ENCODE measurements at regions not wholly inside any gene's neighbourhood (a gene's known extent, or its start where the extent isn't known, plus 50 kb on each side); places are given as distances from the start of the nearest gene placed in this dataset.

- no peaks in the 10 kb centered on the region for H3K27me3 ChIP-seq (ENCODE audit: low read length)
- no peaks in the 10 kb centered on the region for H4K20me1 ChIP-seq (ENCODE audit: insufficient read depth, low read depth, low read length)
- DNase-seq: no peak
- no peaks in the 10 kb centered on the region for H3K4me1 ChIP-seq (ENCODE audit: low read length)
- no peak overlapping the region for H2AFZ ChIP-seq (ENCODE audit: low read length)
- no peak overlapping the region for H3K27ac ChIP-seq (ENCODE audit: low read length)
- no peak overlapping the region for H3K9ac ChIP-seq (ENCODE audit: low read length)
- H3K9me2 ChIP-seq (replicated peaks; ENCODE audit: insufficient read depth, low read length): no peaks in the 10 kb centered on the region
- H3K4me3 ChIP-seq (ENCODE audit: low read length): no peak overlapping the region
- no peak overlapping the region for H3K4me2 ChIP-seq (ENCODE audit: low read depth, low read length, poor library complexity, severe bottlenecking)
- H3K79me2 ChIP-seq (ENCODE audit: low read length): no peaks in the 10 kb centered on the region
- H3K36me3 ChIP-seq (ENCODE audit: insufficient read depth, low read length): no peaks in the 10 kb centered on the region
- no peaks in the 10 kb centered on the region for H3K9me3 ChIP-seq (ENCODE audit: low read length)
These were observed 133.4 kb downstream of the ATG4C start for GRCh38 chr1:62917314-62917713.

DNA sequence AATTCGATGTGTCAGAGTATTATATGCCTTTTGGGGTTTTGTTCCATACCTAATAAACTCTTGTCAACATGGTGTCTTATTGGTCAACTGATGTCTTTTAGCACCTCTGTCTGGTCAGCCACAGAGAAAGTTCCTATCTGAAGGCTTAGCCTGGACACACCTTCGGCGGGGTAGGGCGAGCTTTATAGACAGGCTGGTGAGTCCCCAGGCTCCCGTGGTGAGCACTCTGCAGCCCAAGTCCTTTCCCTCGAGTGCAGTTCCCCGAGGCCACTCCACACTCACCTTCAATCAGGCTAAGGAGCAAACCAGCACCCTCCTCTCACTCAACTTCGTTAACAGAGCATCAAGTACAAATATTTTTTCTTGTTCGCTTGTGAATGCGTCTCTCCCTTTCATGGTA is 133.9 kb downstream of the ATG4C start:
- no peaks in the 10 kb centered on the region for H3K27me3 ChIP-seq (ENCODE audit: low read length)
- no peaks in the 10 kb centered on the region for H3K9me2 ChIP-seq (replicated peaks; ENCODE audit: insufficient read depth, low read length)
- H3K27ac ChIP-seq (ENCODE audit: low read length): no peak overlapping the region
- H3K9me3 ChIP-seq (ENCODE audit: low read length): no peaks in the 10 kb centered on the region
- DNase-seq: no peak
- H4K20me1 ChIP-seq (ENCODE audit: insufficient read depth, low read depth, low read length): no peaks in the 10 kb centered on the region
- H2AFZ ChIP-seq (ENCODE audit: low read length): no peak overlapping the region
- no peaks in the 10 kb centered on the region for H3K36me3 ChIP-seq (ENCODE audit: insufficient read depth, low read length)
- no peak overlapping the region for H3K4me2 ChIP-seq (ENCODE audit: low read depth, low read length, poor library complexity, severe bottlenecking)
- no peak overlapping the region for H3K9ac ChIP-seq (ENCODE audit: low read length)
- H3K79me2 ChIP-seq (ENCODE audit: low read length): no peaks in the 10 kb centered on the region
- H3K4me1 ChIP-seq (ENCODE audit: low read length): no peaks in the 10 kb centered on the region
- no peak overlapping the region for H3K4me3 ChIP-seq (ENCODE audit: low read length)

GRCh38 chr1:62918700-62919099 is 134.8 kb downstream of the ATG4C start:
- H3K9me3 ChIP-seq (ENCODE audit: low read length): no peaks in the 10 kb centered on the region
- H2AFZ ChIP-seq (ENCODE audit: low read length): no peak overlapping the region
- H3K27ac ChIP-seq (ENCODE audit: low read length): no peak overlapping the region
- no peaks in the 10 kb centered on the region for H3K4me1 ChIP-seq (ENCODE audit: low read length)
- no peaks in the 10 kb centered on the region for H3K79me2 ChIP-seq (ENCODE audit: low read length)
- H3K9ac ChIP-seq (ENCODE audit: low read length): no peak overlapping the region
- H4K20me1 ChIP-seq (ENCODE audit: insufficient read depth, low read depth, low read length): no peaks in the 10 kb centered on the region
- H3K36me3 ChIP-seq (ENCODE audit: insufficient read depth, low read length): no peaks in the 10 kb centered on the region
- no peak for DNase-seq
- no peak overlapping the region for H3K4me3 ChIP-seq (ENCODE audit: low read length)
- H3K27me3 ChIP-seq (ENCODE audit: low read length): no peaks in the 10 kb centered on the region
- H3K9me2 ChIP-seq (replicated peaks; ENCODE audit: insufficient read depth, low read length): no peaks in the 10 kb centered on the region
- H3K4me2 ChIP-seq (ENCODE audit: low read depth, low read length, poor library complexity, severe bottlenecking): no peak overlapping the region

DNA sequence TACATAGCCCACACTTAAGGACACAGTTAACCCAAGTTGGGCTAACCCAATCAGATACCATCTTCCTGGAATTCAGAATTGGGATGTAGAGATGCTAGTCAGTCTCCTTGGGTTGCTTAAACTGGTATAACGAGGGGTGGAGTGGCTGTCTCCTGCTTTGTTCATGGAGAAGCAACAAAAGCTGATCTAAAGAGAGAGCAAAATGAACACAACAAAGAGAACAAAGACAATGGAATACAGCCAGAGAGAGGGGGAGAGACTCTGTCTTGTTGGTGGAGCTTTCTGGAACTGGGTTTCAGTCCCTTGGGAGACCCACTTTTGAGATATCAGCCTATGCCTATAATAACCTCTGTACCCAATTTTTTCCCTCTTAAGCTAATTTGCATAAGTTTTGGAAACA is 138.1 kb downstream of the ATG4C start:
- Histone ChIP-seq H3K4me2 (ENCODE audit: low read depth, low read length, poor library complexity, severe bottlenecking) (no peak overlapping the region), H3K79me2 (ENCODE audit: low read length) (no peaks in the 10 kb centered on the region), H3K9me2 (replicated peaks; ENCODE audit: insufficient read depth, low read length) (no peaks in the 10 kb centered on the region), H3K36me3 (ENCODE audit: insufficient read depth, low read length) (no peaks in the 10 kb centered on the region), H3K9ac (ENCODE audit: low read length) (no peak overlapping the region), H4K20me1 (ENCODE audit: insufficient read depth, low read depth, low read length) (no peaks in the 10 kb centered on the region), H3K27me3 (ENCODE audit: low read length) (no peaks in the 10 kb centered on the region), H3K27ac (ENCODE audit: low read length) (no peak overlapping the region), H2AFZ (ENCODE audit: low read length) (no peak overlapping the region), H3K4me1 (ENCODE audit: low read length) (no peaks in the 10 kb centered on the region), H3K4me3 (ENCODE audit: low read length) (no peak overlapping the region), H3K9me3 (ENCODE audit: low read length) (no peaks in the 10 kb centered on the region)
- DNase-seq: no peak

- no peak overlapping the region for H3K9ac ChIP-seq (ENCODE audit: low read length)
- H3K4me1 ChIP-seq (ENCODE audit: low read length): no peaks in the 10 kb centered on the region
- no peaks in the 10 kb centered on the region for H3K9me3 ChIP-seq (ENCODE audit: low read length)
- no peaks in the 10 kb centered on the region for H3K27me3 ChIP-seq (ENCODE audit: low read length)
- no peak overlapping the region for H2AFZ ChIP-seq (ENCODE audit: low read length)
- no peaks in the 10 kb centered on the region for H3K9me2 ChIP-seq (replicated peaks; ENCODE audit: insufficient read depth, low read length)
- H3K36me3 ChIP-seq (ENCODE audit: insufficient read depth, low read length): no peaks in the 10 kb centered on the region
- no peaks in the 10 kb centered on the region for H3K79me2 ChIP-seq (ENCODE audit: low read length)
- no peak overlapping the region for H3K4me2 ChIP-seq (ENCODE audit: low read depth, low read length, poor library complexity, severe bottlenecking)
- no peak overlapping the region for H3K27ac ChIP-seq (ENCODE audit: low read length)
- no peaks in the 10 kb centered on the region for H4K20me1 ChIP-seq (ENCODE audit: insufficient read depth, low read depth, low read length)
- no peak overlapping the region for H3K4me3 ChIP-seq (ENCODE audit: low read length)
- DNase-seq: no peak
These were observed 141.3 kb downstream of the ATG4C start for GRCh38 chr1:62924983-62925790.

DNA sequence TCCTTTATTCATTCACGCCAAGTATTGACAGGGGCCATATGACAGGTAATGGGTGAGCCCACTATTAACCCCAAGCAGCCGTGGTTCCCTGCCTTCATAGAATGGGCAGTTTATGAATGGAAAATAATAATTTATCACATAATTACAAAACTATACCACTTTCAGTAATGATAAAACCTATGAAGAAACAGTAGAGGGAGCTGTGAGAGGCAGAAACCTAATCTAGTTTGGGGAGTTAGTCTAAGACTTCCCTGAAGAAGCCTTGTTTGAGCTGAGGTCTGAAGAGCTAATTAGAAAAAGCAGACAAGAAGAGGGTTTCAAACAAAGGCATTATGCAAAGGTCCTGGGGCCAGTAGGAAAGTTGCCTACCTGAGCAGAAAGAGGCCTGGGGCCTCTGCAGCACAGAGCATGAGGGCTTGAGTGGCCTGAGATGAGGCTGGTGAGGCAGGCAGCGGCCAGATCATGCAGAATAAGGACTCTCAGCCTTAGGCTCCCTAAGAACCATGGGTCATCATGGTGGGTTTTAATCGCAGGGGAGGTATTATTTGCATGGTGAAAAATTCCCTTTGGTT is 142.8 kb downstream of the ATG4C start:
- Histone ChIP-seq H2AFZ (ENCODE audit: low read length) (no peak overlapping the region), H3K79me2 (ENCODE audit: low read length) (no peaks in the 10 kb centered on the region), H4K20me1 (ENCODE audit: insufficient read depth, low read depth, low read length) (no peaks in the 10 kb centered on the region), H3K9ac (ENCODE audit: low read length) (no peak overlapping the region), H3K27ac (ENCODE audit: low read length) (no peak overlapping the region), H3K4me3 (ENCODE audit: low read length) (no peak overlapping the region), H3K4me2 (ENCODE audit: low read depth, low read length, poor library complexity, severe bottlenecking) (no peak overlapping the region), H3K9me2 (replicated peaks; ENCODE audit: insufficient read depth, low read length) (no peaks in the 10 kb centered on the region), H3K4me1 (ENCODE audit: low read length) (no peaks in the 10 kb centered on the region), H3K36me3 (ENCODE audit: insufficient read depth, low read length) (no peaks in the 10 kb centered on the region), H3K27me3 (ENCODE audit: low read length) (no peaks in the 10 kb centered on the region), H3K9me3 (ENCODE audit: low read length) (no peaks in the 10 kb centered on the region)
- peak; percentile 46 for DNase-seq

DNA sequence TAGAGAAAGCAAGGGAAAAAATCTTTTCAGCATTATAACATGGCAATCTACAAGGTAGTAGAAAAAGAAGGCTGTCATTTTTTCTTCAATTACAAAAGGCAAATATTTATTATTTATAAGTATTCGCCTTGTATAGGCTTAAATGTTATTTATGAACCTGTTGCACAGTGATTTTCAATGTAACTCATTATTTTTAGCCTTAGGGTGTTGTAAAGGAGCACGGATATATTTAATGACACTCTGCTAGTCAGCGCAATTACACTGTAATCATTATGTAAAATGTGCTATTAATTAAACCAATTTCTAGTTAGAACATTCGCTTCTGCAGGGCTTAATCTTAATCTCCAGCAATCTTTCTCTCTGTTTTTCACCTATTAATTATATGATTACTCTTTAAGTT is 145.0 kb downstream of the ATG4C start:
- no peak overlapping the region for H3K27ac ChIP-seq (ENCODE audit: low read length)
- H3K9ac ChIP-seq (ENCODE audit: low read length): no peak overlapping the region
- no peaks in the 10 kb centered on the region for H3K79me2 ChIP-seq (ENCODE audit: low read length)
- H2AFZ ChIP-seq (ENCODE audit: low read length): no peak overlapping the region
- H3K36me3 ChIP-seq (ENCODE audit: insufficient read depth, low read length): no peaks in the 10 kb centered on the region
- H3K4me2 ChIP-seq (ENCODE audit: low read depth, low read length, poor library complexity, severe bottlenecking): no peak overlapping the region
- no peaks in the 10 kb centered on the region for H4K20me1 ChIP-seq (ENCODE audit: insufficient read depth, low read depth, low read length)
- H3K9me2 ChIP-seq (replicated peaks; ENCODE audit: insufficient read depth, low read length): no peaks in the 10 kb centered on the region
- no peaks in the 10 kb centered on the region for H3K4me1 ChIP-seq (ENCODE audit: low read length)
- DNase-seq: no peak
- no peak overlapping the region for H3K4me3 ChIP-seq (ENCODE audit: low read length)
- no peaks in the 10 kb centered on the region for H3K9me3 ChIP-seq (ENCODE audit: low read length)
- no peaks in the 10 kb centered on the region for H3K27me3 ChIP-seq (ENCODE audit: low read length)

DNA sequence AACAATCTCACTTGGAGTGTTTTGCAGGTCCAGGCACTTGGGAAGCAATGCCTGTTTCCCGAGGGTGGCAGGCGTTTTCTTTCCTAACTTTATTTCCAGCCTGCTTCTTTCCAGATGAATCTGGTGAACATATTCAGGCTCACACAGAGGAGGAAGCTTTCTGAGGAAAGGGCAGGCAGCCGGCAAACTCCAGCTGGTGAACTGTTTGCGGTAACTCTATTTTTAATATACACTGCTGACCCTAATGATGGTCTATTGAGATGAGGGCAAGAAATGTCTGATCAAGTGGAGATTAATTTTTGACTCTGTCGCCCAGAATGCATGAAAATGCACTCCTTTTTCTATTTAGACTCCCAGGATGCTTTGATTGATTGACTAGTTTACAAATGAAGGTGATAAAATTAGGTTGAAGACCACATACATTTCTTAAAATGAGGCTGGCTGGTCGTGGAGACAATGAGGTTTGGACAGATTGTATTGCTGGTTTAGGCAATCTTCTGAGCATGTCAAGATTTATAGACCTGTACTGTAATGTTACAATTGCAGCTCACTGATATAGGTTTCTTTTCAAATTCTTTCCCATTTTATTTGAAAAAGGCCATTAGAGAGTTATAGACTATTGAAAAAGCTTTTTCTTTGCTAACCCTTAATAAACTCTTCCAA is 153.8 kb downstream of the ATG4C start:
- no peak for DNase-seq
- H3K9me2 ChIP-seq (replicated peaks; ENCODE audit: insufficient read depth, low read length): no peaks in the 10 kb centered on the region
- no peak overlapping the region for H2AFZ ChIP-seq (ENCODE audit: low read length)
- H3K36me3 ChIP-seq (ENCODE audit: insufficient read depth, low read length): no peaks in the 10 kb centered on the region
- no peaks in the 10 kb centered on the region for H3K27me3 ChIP-seq (ENCODE audit: low read length)
- H3K4me2 ChIP-seq (ENCODE audit: low read depth, low read length, poor library complexity, severe bottlenecking): no peak overlapping the region
- H3K9me3 ChIP-seq (ENCODE audit: low read length): no peaks in the 10 kb centered on the region
- no peak overlapping the region for H3K4me3 ChIP-seq (ENCODE audit: low read length)
- no peaks in the 10 kb centered on the region for H4K20me1 ChIP-seq (ENCODE audit: insufficient read depth, low read depth, low read length)
- H3K9ac ChIP-seq (ENCODE audit: low read length): no peak overlapping the region
- H3K79me2 ChIP-seq (ENCODE audit: low read length): no peaks in the 10 kb centered on the region
- no peak overlapping the region for H3K27ac ChIP-seq (ENCODE audit: low read length)
- no peaks in the 10 kb centered on the region for H3K4me1 ChIP-seq (ENCODE audit: low read length)
